Activated T-helper 1 cell treated with anti-CD3 and anti-CD28 coated beads, Interleukin-2, amount 50 U/mL, for 16 hours (primary cell): ENCODE measurements at regions not wholly inside any gene's neighbourhood (a gene's known extent, or its start where the extent isn't known, plus 50 kb on each side); places are given as distances from the start of the nearest gene placed in this dataset.

Experiments
- DNase-seq, 2 donors: peaks; one replicate each; pipeline ENCODE4 v3.0.0-alpha.2; 2020; ENCODE audit warnings: low read depth in 1 of 2, low spot score in 1 of 2

DNA sequence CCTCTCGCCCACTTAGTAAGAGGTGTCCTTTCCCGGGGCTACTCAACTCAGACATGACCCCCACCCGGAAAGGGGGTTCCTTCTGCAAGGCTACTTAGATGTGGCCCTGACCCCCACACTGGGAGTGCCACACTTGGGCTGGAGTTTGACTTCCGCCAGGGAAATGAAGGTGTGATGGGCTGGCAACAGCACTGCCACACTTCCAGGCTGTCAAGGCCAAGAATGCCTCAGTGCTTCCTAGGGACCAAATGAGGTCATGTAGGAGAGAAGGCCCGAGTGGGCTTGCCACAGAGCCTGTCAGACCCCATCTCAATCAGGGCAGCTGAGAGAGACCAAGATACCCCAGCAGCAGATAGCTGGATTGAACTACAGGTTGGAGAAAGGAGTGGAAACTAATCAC lies 55.5 kb downstream of the DRD1 start:
- DNase-seq = no peak

DNA sequence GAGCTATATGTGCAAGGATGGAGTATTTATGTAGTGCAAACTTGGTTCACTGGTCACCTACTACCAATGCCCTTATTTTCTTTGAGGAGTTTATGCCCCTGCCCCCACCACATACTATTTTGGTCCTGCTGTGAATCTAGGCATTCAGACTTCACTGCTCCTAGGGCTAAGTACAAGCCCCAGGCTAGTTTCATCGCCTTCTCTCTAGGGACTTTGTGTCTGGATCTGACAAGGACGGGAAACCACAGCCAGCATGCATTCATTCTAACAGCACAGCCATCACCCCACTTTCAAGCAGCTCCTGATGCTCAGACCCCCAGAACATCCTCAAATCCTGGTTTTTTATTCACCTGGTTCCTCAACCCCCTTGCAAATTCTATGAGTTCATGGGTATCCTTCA lies 56.8 kb downstream of the DRD1 start:
- no peak for DNase-seq

DNA sequence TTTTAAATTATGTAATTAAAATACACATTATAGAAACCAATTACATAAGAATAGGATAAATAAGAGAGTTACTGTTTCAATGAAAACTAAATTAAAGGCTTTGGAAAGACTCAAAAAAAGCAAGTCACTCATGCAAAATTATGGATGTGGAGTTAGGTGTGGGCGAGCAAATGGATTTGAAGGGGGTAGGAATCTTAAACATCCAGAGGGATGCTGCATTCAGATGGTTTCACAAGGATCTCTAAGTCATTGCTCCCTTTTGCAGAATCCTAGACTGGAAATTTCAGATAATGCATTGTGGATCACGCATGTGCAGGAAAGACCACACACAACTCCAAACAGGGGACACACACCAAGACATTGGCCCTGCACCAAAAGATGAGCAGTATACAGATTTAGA lies 57.5 kb downstream of the DRD1 start:
- no peak for DNase-seq

DNA sequence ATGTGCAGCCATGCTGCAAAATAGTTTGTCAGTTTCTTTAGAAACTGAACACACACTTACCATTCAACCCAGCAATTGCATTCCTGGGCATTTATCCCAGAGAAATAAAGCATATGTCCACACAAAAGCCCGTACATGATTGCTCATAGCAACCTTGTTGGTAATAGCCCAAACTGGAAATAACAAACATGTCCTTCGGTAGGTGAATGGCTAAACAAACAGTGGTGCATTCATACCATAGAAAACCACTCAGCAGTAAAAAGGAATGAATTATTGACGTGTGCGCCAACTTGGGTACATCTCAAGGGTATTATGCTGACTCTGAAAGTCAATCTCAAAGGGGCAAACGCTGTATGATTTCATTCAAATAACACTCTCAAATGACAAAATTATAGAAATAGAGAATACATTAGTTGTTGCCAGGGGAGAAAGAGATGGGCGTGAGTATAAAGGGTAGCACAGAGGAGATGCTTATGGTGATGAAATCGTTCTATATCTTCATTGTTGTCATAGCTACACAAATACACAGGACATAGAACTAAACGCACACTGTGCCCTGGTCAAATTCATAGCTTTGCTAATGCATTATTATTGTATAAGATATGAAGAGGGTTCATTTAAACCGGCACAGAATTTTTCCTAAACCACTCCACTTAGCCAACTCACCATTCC lies 58.2 kb downstream of the DRD1 start:
- no peak for DNase-seq

DNA sequence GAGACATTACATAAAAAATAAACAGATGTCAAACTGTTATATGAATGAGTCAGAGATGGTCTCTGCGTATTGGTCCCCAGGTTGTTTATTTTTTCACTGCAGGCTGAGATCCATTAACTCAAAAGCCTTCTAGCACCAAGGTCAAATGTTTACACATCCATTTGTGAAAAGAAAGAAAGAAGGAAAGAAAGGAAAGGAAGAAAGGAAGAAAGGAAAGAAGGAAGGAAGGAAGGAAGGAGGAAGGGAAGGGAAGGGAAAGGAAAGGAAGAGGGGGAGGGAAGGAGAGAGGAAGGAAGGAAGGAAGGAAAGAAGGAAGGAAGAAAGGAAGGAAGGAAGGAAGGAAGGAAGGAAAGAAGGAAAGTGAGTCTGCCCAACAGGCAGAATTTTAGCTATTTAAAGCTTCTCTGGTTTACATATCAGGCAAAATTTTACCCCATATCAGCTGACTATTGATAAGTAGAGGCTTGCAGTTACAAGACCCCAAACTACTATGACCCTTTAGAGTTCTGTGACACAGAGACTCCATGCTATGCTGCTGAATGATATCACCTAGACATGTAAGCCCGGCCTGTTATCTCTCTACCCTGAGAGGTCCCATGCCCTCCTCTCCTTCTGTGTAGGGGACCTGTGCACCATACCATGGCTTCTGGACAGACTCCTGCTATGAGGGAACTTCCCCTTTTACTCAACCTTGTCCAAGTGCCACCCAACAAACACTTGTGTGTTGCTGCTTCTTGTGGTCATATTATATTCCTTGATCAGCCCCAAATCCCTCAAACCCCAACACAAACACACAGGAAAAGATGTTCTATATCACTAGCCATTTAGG lies 59.0 kb downstream of the DRD1 start:
- no peak for DNase-seq

DNA sequence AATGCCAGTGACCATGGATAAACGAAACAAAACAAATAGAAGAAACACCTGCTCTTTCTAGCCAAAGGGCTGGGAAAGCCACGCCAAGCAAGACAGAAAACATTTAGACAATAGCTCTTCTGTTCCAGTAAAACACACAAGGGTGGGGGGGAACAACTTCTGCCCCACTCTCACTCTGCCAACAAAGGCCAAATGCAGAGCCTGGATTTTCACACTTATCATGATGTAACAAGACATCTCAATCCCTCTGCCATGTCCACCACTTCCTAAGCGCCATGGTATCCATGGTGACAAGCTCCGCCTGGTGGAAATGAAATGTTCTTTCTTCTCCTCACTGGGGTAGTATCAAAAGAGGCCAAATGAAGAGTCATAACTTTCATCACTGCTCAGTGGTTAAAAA lies 60.6 kb downstream of the DRD1 start:
- DNase-seq = no peak

DNA sequence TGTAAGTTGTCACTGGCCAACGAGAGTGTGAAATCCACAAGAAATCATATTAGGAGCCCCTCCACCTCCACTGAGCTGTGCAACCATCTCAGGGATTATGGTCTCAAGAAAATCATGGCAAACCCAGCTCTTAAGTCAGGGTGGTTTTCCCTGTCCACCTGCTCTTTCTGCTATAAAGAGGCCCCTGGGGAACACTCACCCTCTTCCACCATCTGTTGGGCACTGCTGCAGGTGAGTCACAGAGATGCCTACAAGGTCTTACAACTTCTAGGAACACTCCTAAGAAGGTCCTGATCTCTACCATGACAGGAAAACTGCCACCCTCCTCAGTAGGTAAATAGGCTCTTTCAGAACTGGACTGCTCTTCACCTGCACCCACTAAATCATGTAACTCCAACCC lies 61.8 kb downstream of the DRD1 start:
- no peak for DNase-seq

DNA sequence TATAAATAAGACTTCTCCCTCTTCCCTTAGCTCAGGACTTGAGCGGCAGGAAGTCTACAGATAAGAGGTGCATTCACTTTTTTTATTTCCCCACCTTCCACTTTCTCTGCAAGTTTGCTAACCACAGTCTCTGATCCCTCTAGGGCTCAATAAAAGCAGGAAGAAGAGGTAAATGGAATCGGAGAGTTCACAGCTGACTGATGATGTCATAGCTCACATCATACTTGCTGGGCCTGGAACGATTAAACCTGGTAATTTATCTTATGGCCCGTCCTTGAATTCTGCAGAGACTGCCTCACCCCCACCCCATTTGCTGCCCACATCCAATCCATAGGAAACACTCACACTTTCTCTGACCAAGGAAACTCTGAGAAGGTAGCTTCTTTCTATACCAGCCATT lies 62.9 kb downstream of the DRD1 start:
- DNase-seq = no peak

DNA sequence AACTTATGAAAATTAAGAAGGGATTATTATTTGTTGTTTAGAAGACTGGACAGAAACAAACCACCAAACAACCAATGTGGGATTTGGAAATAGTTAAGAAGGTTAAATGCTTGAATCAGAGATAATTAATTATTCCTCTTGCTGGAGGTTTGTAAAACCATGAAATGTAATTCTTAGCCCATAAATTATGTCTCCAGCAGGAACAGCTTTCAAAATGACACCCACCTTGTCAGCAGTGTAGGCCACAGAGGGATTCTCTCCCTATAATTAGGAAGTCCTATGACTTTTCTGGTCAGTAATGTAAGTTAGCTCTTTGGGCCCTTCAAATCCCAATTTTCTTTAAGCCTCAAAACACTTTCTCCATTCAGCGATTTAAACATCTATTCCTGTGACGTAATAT lies 63.3 kb downstream of the DRD1 start:
- no peak for DNase-seq

DNA sequence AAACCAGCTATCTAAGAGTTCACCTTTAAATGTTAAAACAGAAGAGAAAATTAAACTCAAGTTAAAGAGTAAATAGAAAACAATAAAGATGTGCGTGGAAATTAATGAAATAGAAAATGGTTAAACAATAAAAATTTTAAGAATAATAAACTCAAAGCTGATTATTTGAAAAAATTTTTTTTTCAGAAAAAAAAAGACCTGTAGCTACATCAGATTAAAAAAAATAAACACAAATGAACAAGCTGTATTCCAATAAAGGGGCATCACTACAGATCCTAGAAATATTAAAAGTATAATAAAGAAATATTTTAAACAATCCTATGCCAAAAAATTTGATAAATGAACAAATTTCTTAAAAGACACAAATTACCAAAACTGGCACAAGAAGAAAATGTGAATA lies 64.1 kb downstream of the DRD1 start:
- no peak for DNase-seq

DNA sequence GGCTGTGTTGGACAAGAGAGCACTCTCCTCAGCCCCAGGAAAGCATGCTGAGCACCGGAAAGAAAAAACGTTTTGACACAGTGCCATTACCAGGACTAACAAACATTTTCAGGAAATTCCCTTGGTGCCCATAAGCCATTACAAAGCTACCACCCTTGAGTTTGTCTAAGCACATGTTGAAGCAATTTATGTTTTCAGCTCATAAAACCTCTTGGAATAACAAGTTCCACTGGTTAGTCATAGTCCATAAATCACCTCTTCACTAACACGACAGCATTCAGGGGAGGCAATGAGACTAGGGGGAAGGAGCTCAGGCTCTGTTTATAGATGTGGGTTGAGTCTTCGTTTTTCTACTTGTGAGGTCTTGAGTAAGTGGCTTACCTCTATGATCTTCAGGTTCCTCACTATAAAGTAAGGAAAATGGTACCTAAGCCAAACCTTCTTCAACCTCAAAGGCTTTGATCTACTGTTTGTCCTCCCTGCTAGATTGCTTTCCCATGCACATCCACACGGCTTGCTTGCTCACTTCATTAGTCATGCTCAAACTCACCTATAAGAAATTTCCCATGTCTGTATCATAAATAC lies 65.4 kb downstream of the DRD1 start:
- no peak for DNase-seq

DNA sequence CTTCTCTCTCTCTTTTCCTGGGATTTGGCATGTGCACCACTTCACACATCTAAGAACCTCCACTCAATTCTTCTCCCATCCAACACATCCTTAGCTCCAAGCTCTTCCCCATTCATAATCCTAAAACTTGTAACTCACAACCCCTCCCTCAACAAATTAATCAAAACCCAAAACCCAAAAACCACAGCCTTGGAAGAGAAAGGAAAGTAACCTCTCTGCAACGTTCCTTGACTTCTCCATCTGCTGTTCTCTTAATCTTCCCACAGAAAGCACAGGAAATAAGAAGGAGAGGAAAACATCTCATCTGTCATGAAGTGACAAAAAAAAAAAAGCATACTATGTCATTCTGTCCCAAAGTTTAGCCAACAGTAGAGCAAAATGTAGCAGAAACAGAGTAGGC lies 66.2 kb downstream of the DRD1 start:
- DNase-seq = no peak

DNA sequence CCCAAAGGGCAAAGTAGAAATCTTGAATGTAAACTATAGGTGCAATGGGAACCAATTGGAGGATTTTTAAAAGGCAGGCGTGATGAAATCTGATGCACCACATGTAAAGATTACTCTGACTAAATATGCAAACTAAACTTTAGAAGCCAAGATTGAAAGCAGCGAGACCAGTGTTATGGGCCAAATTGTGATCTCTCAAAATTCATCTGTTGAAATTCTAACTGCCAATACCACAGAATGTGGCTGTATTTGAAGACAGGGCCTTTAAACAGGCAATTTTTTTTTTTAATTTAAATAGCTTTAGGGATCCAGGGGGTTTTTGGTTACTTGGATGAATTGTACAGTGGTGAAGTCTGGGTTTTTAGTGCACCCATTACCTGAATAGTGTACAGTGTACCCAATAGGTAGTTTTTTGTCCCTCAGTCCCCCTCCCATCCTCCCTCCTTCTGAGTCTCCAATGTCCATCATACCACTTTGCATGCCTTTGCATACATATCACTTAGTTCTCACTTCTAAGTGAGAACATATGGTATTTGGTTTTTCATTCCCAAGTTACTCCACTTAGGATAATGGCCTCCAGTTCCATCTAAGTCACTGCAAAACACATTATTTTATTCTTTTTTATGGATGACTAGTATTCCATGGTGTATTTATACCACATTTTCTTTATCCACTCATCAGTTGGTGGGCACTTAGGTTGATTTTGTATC lies 69.7 kb downstream of the DRD1 start:
- DNase-seq = no peak

DNA sequence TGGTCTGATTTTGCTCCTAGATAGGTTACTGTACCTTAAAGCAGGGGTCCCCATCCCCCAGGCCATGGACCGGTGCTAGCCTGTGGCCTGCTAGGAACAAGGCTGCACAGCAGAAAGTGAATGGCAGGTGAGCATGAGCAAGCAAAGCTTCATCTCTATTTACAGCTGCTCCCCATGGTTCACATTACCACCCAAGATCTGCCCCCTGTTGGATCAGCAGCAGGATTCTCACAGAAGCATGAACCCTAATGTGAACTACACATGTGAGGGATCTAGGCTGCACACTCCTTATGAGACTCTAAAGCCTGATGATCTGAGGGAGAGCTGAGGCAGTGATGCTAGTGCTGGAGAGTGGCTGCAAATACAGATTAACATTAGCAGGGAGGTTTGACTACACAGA lies 78.1 kb downstream of the DRD1 start:
- no peak for DNase-seq

DNA sequence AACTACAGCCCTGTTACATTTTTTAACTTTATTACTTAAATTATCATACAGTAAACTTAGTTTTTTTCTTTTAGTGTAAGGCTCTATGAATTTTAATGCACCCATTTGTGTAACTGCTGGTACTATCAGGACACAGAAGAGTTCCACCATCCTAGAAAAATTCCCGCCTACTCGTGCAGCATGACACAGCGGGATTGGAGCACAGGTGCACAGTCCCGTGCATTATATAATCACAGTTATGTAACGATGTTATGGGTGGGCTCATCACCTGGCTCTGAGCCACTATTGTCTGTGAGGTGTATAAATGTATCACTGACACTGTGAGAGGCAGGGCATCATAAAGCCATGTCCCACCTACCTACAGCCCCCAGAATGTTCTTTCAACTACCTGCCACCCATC lies 80.7 kb downstream of the DRD1 start:
- DNase-seq = no peak

DNA sequence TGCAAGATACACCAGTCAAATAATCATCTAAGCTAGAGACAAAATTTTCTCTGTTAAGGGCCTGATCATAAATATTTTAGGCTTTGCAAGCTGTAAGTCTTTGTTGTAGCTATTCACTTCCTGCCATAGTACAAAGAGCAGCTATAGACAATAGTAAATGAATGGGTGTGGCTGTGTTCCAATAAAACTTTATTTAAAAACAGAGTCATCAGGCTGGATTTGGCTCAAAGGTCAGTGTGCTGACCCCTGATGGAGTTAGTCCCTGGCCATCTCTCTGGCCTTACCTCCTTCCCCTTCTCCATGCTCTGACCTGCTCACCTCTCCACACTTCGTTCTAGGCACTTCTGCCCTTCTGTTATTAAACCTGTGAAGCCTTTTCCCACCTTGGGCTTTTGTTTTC lies 86.0 kb downstream of the DRD1 start:
- DNase-seq = no peak

DNA sequence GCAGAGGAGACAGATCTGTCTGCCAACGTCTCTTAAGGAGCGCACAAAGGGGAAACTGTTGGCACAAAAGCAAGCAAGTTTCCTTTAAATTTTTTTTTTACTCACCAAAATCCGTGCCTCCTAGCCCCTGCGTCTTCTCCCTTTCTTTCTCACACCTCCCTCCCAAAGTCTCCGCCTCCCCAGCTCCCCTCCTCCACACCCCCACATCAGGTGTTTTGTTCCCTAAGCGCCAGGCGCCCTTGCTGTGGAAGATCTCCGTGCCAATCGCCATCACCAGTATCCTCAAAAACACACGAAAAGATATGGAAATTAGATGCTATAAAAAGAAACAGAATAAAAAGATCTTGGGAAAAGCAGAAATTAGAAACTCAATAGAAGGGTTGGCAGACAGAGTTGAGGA lies 87.6 kb downstream of the DRD1 start:
- no peak for DNase-seq

DNA sequence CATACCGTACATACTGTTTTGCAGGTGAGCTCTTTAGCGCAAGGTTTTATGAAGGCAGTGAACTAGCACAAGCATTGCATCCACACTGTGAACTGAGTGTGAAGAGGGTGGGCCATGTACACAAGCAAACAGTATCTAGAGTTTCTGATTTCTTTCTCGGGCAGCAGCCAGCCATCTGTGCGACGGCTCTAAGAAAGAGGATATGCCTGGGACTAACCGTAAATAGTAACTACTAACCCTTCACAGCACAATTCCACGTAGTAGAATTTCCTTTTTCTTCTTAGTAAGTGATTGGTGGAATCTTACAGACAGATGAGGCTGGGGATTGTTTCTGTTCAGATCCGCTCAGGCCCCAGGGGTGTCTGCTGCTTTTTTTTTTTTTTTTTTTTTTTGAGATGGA lies 89.0 kb downstream of the DRD1 start:
- no peak for DNase-seq

DNA sequence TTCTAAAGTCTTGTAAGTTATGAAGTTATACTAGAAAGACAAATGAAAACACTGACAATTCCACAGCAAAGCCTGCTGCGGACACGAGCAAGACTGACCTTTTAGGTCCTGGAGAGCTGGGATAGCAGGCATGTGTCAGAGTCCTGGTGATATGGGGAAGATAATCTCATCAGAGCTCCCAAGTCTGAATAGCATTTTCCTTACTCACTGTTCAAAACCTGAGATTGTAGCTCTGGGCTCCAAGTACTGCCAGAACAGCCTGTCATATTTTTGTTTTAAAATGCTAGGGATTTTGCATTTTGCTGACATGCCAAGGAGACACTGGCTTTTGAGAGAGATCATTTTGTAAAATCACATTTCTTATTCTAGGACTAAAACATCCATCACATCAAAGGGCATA lies 90.1 kb downstream of the DRD1 start:
- DNase-seq = no peak

DNA sequence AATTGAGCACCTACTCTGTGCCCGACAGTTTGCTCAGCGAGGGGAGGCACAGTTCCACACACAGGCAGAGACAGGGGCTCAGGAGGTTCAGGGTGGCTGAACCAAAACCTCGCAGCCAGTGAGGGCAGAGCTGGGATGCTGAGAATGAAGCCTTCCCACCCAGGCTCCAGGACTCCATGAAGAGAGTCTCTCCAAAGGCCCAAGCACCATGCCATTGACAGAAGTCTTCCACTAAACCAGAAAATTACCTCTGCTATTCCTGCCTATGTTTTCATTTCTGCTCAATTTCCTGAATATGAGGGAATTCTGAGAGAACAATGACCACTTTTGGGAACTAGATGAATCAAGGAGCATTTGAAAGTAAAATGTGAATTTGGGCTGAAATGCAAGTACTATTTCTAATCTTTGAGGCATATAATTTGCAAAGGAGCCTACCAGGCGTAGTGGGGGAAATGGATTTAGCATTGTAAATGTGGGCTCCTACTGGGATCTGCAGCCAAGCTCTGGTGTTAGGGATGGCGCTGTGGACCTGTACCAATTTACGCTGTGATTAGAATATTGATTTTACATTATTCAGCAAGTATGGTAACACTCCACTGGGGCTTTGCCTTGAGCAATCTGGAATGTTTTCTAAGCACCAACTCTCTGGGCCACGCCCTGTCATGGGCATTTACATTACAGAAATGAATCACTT lies 91.9 kb downstream of the DRD1 start:
- DNase-seq = no peak

DNA sequence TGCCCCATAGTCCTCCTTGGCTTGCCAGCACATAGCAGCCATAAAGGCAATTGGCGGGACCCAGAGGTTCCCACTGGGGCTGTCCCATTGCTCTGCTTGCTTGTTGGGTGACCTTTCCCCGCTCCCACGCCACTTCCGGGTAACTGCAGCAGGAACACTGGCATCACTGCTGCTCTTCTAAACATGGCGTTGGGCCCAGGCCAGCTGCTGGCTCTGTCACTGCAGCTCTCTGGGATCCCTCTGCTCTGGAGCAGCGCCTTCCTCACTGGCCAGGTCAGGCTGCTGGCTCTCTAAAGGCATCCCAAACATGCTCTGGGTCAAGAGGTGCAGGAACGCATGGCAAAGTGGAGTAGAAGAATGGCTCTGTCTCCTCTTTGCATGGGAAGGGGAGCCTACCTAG lies 92.9 kb downstream of the DRD1 start:
- no peak for DNase-seq
